CD14-positive monocyte (primary cell): ENCODE measurements at regions not wholly inside any gene's neighbourhood (a gene's known extent, or its start where the extent isn't known, plus 50 kb on each side); places are given as distances from the start of the nearest gene placed in this dataset.
A peak's percentile ranks its signal among the peaks of the same experiment; 100 is the strongest.

ENCODE experiments used
- DNase-seq, 3 donors: peaks; one replicate each; pipeline ENCODE4 v3.0.0-alpha.2; 2011 to 2022
- H2AFZ ChIP-seq: 2 replicates; pipeline ENCODE4 v1.6.0; 2012; ENCODE audit warnings: mild to moderate bottlenecking, low read depth, low read length, inconsistent platforms; ENCODE audit not compliant: insufficient read depth, poor library complexity, severe bottlenecking
- H3K27ac ChIP-seq, 2 donors: 1 replicate in 1 of 2; 2 replicates in 1 of 2; pipeline ENCODE4 v1.5.1; 2012 to 2013; ENCODE audit warnings: low read length in 2 of 2, control low read depth in 1 of 2, inconsistent platforms in 1 of 2, low read depth in 1 of 2, mild to moderate bottlenecking in 1 of 2
- H3K27me3 ChIP-seq, 2 donors: one replicate each; pipeline versions ENCODE4 v1.6.0 to v1.6.1; 2011 to 2013; ENCODE audit warnings: low read length in 2 of 2; ENCODE audit not compliant: control insufficient read depth in 2 of 2, insufficient read depth in 2 of 2
- H3K36me3 ChIP-seq, 2 donors: replicated peaks in 1 of 2; 1 replicate in 1 of 2; 2 replicates in 1 of 2; pipeline versions ENCODE4 v1.5.1 to v1.6.1; 2012 to 2013; ENCODE audit warnings: low read length in 2 of 2, control low read depth in 1 of 2, inconsistent platforms in 1 of 2, mild to moderate bottlenecking in 1 of 2; ENCODE audit not compliant: insufficient read depth in 2 of 2, control insufficient read depth in 1 of 2
- H3K4me1 ChIP-seq, 2 donors: 1 replicate in 1 of 2; 2 replicates in 1 of 2; pipeline versions ENCODE4 v1.5.1 to v1.6.1; 2012 to 2013; ENCODE audit warnings: low read length in 2 of 2, control low read depth in 1 of 2, inconsistent platforms in 1 of 2, mild to moderate bottlenecking in 1 of 2, moderate library complexity in 1 of 2; ENCODE audit not compliant: insufficient read depth in 2 of 2, control insufficient read depth in 1 of 2
- H3K4me2 ChIP-seq: replicated peaks from 2 replicates; pipeline ENCODE3; 2012; ENCODE audit warnings: low read length, moderate library complexity, mild to moderate bottlenecking; ENCODE audit not compliant: poor library complexity, severe bottlenecking; ENCODE audit errors: extremely low read depth
- H3K4me3 ChIP-seq, 3 experiments: fragments of 200-600 bp in 1 of 3; sonication (generic) in 1 of 3; replicated peaks in 1 of 3; 1 replicate in 2 of 3; 2 replicates in 1 of 3; pipeline ENCODE4 v1.5.1; 2011 to 2013; ENCODE audit warnings: low read length in 3 of 3, mild to moderate bottlenecking in 3 of 3, control low read depth in 2 of 3, low read depth in 2 of 3, inconsistent platforms in 1 of 3, moderate library complexity in 1 of 3
- H3K79me2 ChIP-seq: 2 replicates; pipeline ENCODE4 v1.6.0; 2012; ENCODE audit warnings: mild to moderate bottlenecking, control low read depth, inconsistent platforms, low read length, moderate library complexity; ENCODE audit not compliant: insufficient read depth
- H3K9ac ChIP-seq: 2 replicates; pipeline ENCODE4 v1.6.0; 2017; ENCODE audit warnings: low read length, mild to moderate bottlenecking; ENCODE audit not compliant: insufficient read depth, poor library complexity, severe bottlenecking
- H3K9me3 ChIP-seq, 2 donors: replicated peaks in 1 of 2; 1 replicate in 1 of 2; 2 replicates in 1 of 2; pipeline versions ENCODE4 v1.5.1 to v1.6.1; 2012 to 2013; ENCODE audit warnings: low read length in 2 of 2, control low read depth in 1 of 2; ENCODE audit not compliant: control insufficient read depth in 1 of 2, insufficient read depth in 1 of 2
- H4K20me1 ChIP-seq: 2 replicates; pipeline ENCODE4 v1.6.0; 2012; ENCODE audit warnings: mild to moderate bottlenecking, low read length, control low read depth, moderate library complexity; ENCODE audit not compliant: insufficient read depth
- H3K27ac Mint-ChIP-seq, 7 donors: one replicate each; pipeline ENCODE4 v1.8.0; 2020; ENCODE audit warnings: mild to moderate bottlenecking in 7 of 7, mixed read lengths in 7 of 7, moderate library complexity in 6 of 7, inconsistent platforms in 2 of 7
- H3K27me3 Mint-ChIP-seq, 3 donors: one replicate each; pipeline ENCODE4 v1.8.0; 2021 to 2022; ENCODE audit warnings: low read depth in 3 of 3, mild to moderate bottlenecking in 3 of 3, mixed read lengths in 3 of 3, moderate library complexity in 3 of 3, inconsistent platforms in 1 of 3
- H3K36me3 Mint-ChIP-seq, 2 donors: one replicate each; pipeline ENCODE4 v1.8.0; 2020; ENCODE audit warnings: mixed read lengths in 2 of 2, inconsistent platforms in 1 of 2, mild to moderate bottlenecking in 1 of 2
- H3K4me1 Mint-ChIP-seq: one replicate; pipeline ENCODE4 v1.8.0; 2020; ENCODE audit warnings: mild to moderate bottlenecking, mixed read lengths
- H3K4me3 Mint-ChIP-seq, 2 donors: one replicate each; pipeline ENCODE4 v1.8.0; 2020; ENCODE audit warnings: mild to moderate bottlenecking in 2 of 2, mixed read lengths in 2 of 2, moderate library complexity in 1 of 2
- H3K9me3 Mint-ChIP-seq, 7 donors: one replicate each; pipeline ENCODE4 v1.8.0; 2020 to 2022; ENCODE audit warnings: mixed read lengths in 7 of 7, mild to moderate bottlenecking in 6 of 7, moderate library complexity in 6 of 7, inconsistent platforms in 2 of 7
- CTCF ChIP-seq: fragments of 200-600 bp; IDR thresholded peaks from one replicate; pipeline ENCODE4 v1.8.0; 2022; ENCODE audit warnings: antibody characterized with exemption, mild to moderate bottlenecking
- WGBS: methylation state at CpG from one replicate; pipeline ENCODE4 v1.1.5; 2013; ENCODE audit warnings: missing lambda C conversion rate; ENCODE audit not compliant: insufficient coverage; 5-methylcytosine and 5-hydroxymethylcytosine counted together
- intact Hi-C, 2 donors: fragments of 100-400 bp; cut with micrococcal nuclease; formaldehyde crosslinking; loops; one replicate each; pipeline versions ENCODE4 v1.15.0 to v1.15.1; 2023

- no peak for DNase-seq
- no CpG with 5 or more reads among the region's 4 CpGs for WGBS
- Histone ChIP-seq H3K4me1 (peaks cover 7 to 8% of the 10 kb centered on the region in 2 donors), H3K36me3 (no peaks in the 10 kb centered on the region), H4K20me1 (no peaks in the 10 kb centered on the region), H3K4me2 (no peak overlapping the region), H2AFZ (peak overlapping the region; percentile 55), H3K9me3 (peaks cover 0 to 3% of the 10 kb centered on the region in 2 donors), H3K4me3 (no peak overlapping the region), H3K27ac (no peak overlapping the region), H3K79me2 (no peaks in the 10 kb centered on the region), H3K9ac (no peak overlapping the region), H3K27me3 (no peaks in the 10 kb centered on the region)
- peaks cover 0 to 10% (median 5%) of the 10 kb centered on the region in 7 donors for H3K9me3 Mint-ChIP-seq
- intact Hi-C loops, result no loop called here
- H3K36me3 Mint-ChIP-seq, result no peaks in the 10 kb centered on the region
- H3K27ac Mint-ChIP-seq, result peak overlapping the region in 4 of 7 donors; percentile 28 to 59 (median 36)
- TF ChIP-seq CTCF, result no peak
- no peak overlapping the region for H3K4me3 Mint-ChIP-seq
- H3K27me3 Mint-ChIP-seq, result peaks cover 0 to 4% (median 3%) of the 10 kb centered on the region in 3 donors
- H3K4me1 Mint-ChIP-seq, result peaks cover 12% of the 10 kb centered on the region
Measured at GRCh38 chr6:22471132-22471690, 98.2 kb upstream of the HDGFL1 start.

GRCh38 chr6:22471746-22472145, 97.6 kb upstream of the HDGFL1 start:
- intact Hi-C loops, result no loop called here
- WGBS, result 100% methylated on average over 3 of the region's 4 CpGs

More at GRCh38 chr6:22471746-22472145, 97.6 kb upstream of the HDGFL1 start:
- no peaks in the 10 kb centered on the region for H3K36me3 ChIP-seq
- no peaks in the 10 kb centered on the region for H4K20me1 ChIP-seq
- H3K4me3 ChIP-seq, result no peak overlapping the region
- DNase-seq, result no peak
- no peak overlapping the region for H2AFZ ChIP-seq
- H3K4me1 ChIP-seq, result peaks cover 7 to 8% of the 10 kb centered on the region in 2 donors
- H3K4me2 ChIP-seq, result no peak overlapping the region
- peaks cover 0 to 10% (median 5%) of the 10 kb centered on the region in 7 donors for H3K9me3 Mint-ChIP-seq
- no peak overlapping the region for H3K27ac ChIP-seq
- H3K4me3 Mint-ChIP-seq, result no peak overlapping the region
- H3K27me3 ChIP-seq, result no peaks in the 10 kb centered on the region
- H3K79me2 ChIP-seq, result no peaks in the 10 kb centered on the region
- H3K27ac Mint-ChIP-seq, result no peak overlapping the region
- H3K9ac ChIP-seq, result no peak overlapping the region
- H3K9me3 ChIP-seq, result peaks cover 0 to 3% of the 10 kb centered on the region in 2 donors
- H3K27me3 Mint-ChIP-seq, result peaks cover 0 to 4% (median 3%) of the 10 kb centered on the region in 3 donors
- H3K4me1 Mint-ChIP-seq, result peaks cover 12% of the 10 kb centered on the region
- no peaks in the 10 kb centered on the region for H3K36me3 Mint-ChIP-seq
- TF ChIP-seq CTCF, result no peak
